Fibroblast of peridontal ligament (primary cell): ENCODE measurements at regions not wholly inside any gene's neighbourhood (a gene's known extent, or its start where the extent isn't known, plus 50 kb on each side); places are given as distances from the start of the nearest gene placed in this dataset.

Source experiments
- DNase-seq: peaks from one replicate; pipeline ENCODE4 v3.0.0-alpha.2; 2010; ENCODE audit errors: extremely low read depth

GRCh38 chrX:40167850-40168479 lies 70.2 kb upstream of the BCOR start:
- DNase-seq = no peak

- DNase-seq = no peak
Observed at GRCh38 chrX:40167233-40167849, 69.6 kb upstream of the BCOR start.

- peak; percentile 74 for DNase-seq
Observed at GRCh38 chrX:40166582-40166981, 68.8 kb upstream of the BCOR start.

GRCh38 chrX:40165861-40166260 lies 68.1 kb upstream of the BCOR start:
- DNase-seq = no peak

- DNase-seq = no peak
Observed at GRCh38 chrX:40165206-40165605, 67.4 kb upstream of the BCOR start.

GRCh38 chrX:40164751-40165150 lies 67.0 kb upstream of the BCOR start:
- DNase-seq = no peak

- DNase-seq = no peak
Observed at GRCh38 chrX:40158036-40158706, 60.4 kb upstream of the BCOR start.

GRCh38 chrX:40157228-40158035 lies 59.7 kb upstream of the BCOR start:
- no peak for DNase-seq

GRCh38 chrX:40156470-40157227 lies 58.9 kb upstream of the BCOR start:
- no peak for DNase-seq

GRCh38 chrX:40155589-40156469 lies 58.1 kb upstream of the BCOR start:
- DNase-seq = no peak

- peak; percentile 59 for DNase-seq
Observed at GRCh38 chrX:40154853-40155588, 57.3 kb upstream of the BCOR start.

- DNase-seq = no peak
Observed at GRCh38 chrX:40154250-40154852, 56.6 kb upstream of the BCOR start.

GRCh38 chrX:40153345-40154249 lies 55.8 kb upstream of the BCOR start:
- DNase-seq = no peak

GRCh38 chrX:40152741-40153344 lies 55.1 kb upstream of the BCOR start:
- no peak for DNase-seq

- no peak for DNase-seq
Observed at GRCh38 chrX:40152173-40152711, 54.5 kb upstream of the BCOR start.

- no peak for DNase-seq
Observed at GRCh38 chrX:40151211-40152172, 53.7 kb upstream of the BCOR start.

GRCh38 chrX:40150503-40150902 lies 52.7 kb upstream of the BCOR start:
- no peak for DNase-seq
